ENCODE measurements at regions not wholly inside any gene's neighbourhood (a gene's known extent, or its start where the extent isn't known, plus 50 kb on each side); places are given as distances from the start of the nearest gene placed in this dataset.

DNA sequence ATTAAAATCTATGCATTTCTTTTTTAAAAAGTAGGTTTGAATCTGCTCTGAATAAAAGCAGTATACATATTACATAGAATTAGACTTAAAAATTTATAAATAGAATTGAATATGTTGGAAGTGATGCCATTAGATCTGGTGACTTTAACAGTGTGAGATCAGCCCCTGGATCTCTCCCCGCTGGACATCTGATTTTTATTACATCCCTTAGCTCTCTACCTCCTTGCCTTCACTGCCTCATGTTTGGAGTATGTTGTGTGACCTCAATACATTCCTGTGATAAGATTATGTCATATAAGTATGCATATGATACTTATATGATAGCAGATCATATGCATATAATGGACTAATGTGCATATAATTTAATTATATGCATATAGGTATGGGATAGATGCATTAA is 643.4 kb upstream of the NR2F2 start:
- 14% methylated on average over 1 of the region's 1 CpG for WGBS (ENCODE audit: low lambda C conversion rate)
- H3K9me2 ChIP-seq: no peaks in the 10 kb centered on the region
- ChIA-PET POLR2A (no interaction called here), CTCF (no interaction called here)
- no peaks in the 10 kb centered on the region for H3F3A ChIP-seq (replicated peaks; ENCODE audit: insufficient read depth)
- H3K4me1 ChIP-seq (ENCODE audit: control insufficient read depth in 1 of 2, insufficient read depth in 2 of 2, low read depth in 1 of 2, low read length in 1 of 2): 0 out of 4 replicates have a peak, but pooled peaks cover 0 to 4% of the 10 kb centered on the region in 2 experiments
- H2AFZ ChIP-seq (ENCODE audit: low read depth): no peak overlapping the region
- no peaks in the 10 kb centered on the region for H4K20me1 ChIP-seq (ENCODE audit: insufficient read depth)
- H3K27ac ChIP-seq (ENCODE audit: low read depth in 2 of 2, low read length in 1 of 2): no peak overlapping the region
- no peak overlapping the region for H3K9ac ChIP-seq
- TF ChIP-seq YY1 (IDR thresholded peaks at IDR 0.05; ENCODE audit: low read depth) (no peak), SIN3A (IDR thresholded peaks at IDR 0.05; ENCODE audit: borderline replicate concordance, low read depth, low read length) (no peak), EZH2phosphoT487 (IDR thresholded peaks at IDR 0.05; ENCODE audit: borderline replicate concordance, low read depth) (no peak), ELF1 (IDR thresholded peaks at IDR 0.05) (no peak), NRF1 (IDR thresholded peaks at IDR 0.05; ENCODE audit: low read depth, low read length) (no peak), TAF1 (IDR thresholded peaks at IDR 0.05; ENCODE audit: borderline replicate concordance, low read depth, low read length) (no peak), MEF2A (IDR thresholded peaks at IDR 0.05; ENCODE audit: borderline replicate concordance, low read depth) (no peak), RAD21 (IDR thresholded peaks at IDR 0.05; ENCODE audit: low read length) (no peak), GABPA (IDR thresholded peaks at IDR 0.05; ENCODE audit: low read depth) (no peak)
- TF ChIP-seq, protein P1, sequence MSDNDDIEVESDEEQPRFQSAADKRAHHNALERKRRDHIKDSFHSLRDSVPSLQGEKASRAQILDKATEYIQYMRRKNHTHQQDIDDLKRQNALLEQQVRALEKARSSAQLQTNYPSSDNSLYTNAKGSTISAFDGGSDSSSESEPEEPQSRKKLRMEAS (IDR thresholded peaks at IDR 0.05; ENCODE audit: low read depth): no peak
- TF ChIP-seq, protein P2, sequence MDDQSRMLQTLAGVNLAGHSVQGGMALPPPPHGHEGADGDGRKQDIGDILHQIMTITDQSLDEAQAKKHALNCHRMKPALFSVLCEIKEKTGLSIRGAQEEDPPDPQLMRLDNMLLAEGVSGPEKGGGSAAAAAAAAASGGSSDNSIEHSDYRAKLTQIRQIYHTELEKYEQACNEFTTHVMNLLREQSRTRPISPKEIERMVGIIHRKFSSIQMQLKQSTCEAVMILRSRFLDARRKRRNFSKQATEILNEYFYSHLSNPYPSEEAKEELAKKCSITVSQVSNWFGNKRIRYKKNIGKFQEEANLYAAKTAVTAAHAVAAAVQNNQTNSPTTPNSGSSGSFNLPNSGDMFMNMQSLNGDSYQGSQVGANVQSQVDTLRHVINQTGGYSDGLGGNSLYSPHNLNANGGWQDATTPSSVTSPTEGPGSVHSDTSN (IDR thresholded peaks at IDR 0.05): no peak
- H3K27me3 ChIP-seq (ENCODE audit: insufficient read depth): no peaks in the 10 kb centered on the region
- H3K9me3 ChIP-seq: no peaks in the 10 kb centered on the region
- no peak overlapping the region for H3K4me2 ChIP-seq
- no peaks in the 10 kb centered on the region for H3K79me2 ChIP-seq (ENCODE audit: insufficient read depth)
- no peak for DNase-seq
- no peak overlapping the region for H3K4me3 ChIP-seq (ENCODE audit: low read depth in 2 of 2, low read length in 1 of 2)
- H3K36me3 ChIP-seq (replicated peaks in 1 of 2; ENCODE audit: control insufficient read depth in 1 of 2, insufficient read depth in 2 of 2, low read length in 1 of 2): no peaks in the 10 kb centered on the region

DNA sequence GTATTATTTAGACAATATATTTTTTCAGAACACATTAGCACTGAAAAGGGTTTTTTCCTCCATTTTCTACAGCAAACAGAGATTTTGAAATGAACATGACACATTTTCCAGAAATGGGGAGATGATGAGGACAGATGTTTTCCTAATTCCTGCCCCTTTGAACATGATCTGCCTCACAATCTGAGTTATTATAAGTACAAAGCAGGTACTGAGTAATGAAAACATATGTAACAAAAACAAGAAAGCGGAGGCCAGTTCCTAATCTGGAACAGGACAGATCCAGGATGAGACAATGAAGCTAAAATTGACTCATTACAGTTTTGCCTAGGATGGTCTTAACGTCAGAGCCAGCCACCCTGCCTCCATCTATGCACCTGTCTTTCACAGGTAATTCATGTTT is 642.8 kb upstream of the NR2F2 start:
- Histone ChIP-seq H4K20me1 (ENCODE audit: insufficient read depth) (no peaks in the 10 kb centered on the region), H3K4me1 (ENCODE audit: control insufficient read depth in 1 of 2, insufficient read depth in 2 of 2, low read depth in 1 of 2, low read length in 1 of 2) (0 out of 4 replicates have a peak, but pooled peaks cover 0 to 4% of the 10 kb centered on the region in 2 experiments), H2AFZ (ENCODE audit: low read depth) (no peak overlapping the region), H3K4me3 (ENCODE audit: low read depth in 2 of 2, low read length in 1 of 2) (no peak overlapping the region), H3K9ac (no peak overlapping the region), H3F3A (replicated peaks; ENCODE audit: insufficient read depth) (no peaks in the 10 kb centered on the region), H3K9me3 (no peaks in the 10 kb centered on the region), H3K27ac (ENCODE audit: low read depth in 2 of 2, low read length in 1 of 2) (no peak overlapping the region), H3K4me2 (no peak overlapping the region), H3K27me3 (ENCODE audit: insufficient read depth) (no peaks in the 10 kb centered on the region), H3K36me3 (replicated peaks in 1 of 2; ENCODE audit: control insufficient read depth in 1 of 2, insufficient read depth in 2 of 2, low read length in 1 of 2) (no peaks in the 10 kb centered on the region), H3K79me2 (ENCODE audit: insufficient read depth) (no peaks in the 10 kb centered on the region), H3K9me2 (no peaks in the 10 kb centered on the region)
- no peak for DNase-seq
- TF ChIP-seq FOXJ3 (CRISPR knock-in tag; IDR thresholded peaks at IDR 0.05) (no peak), NFIC (IDR thresholded peaks at IDR 0.05; ENCODE audit: borderline replicate concordance) (no peak), POLR2AphosphoS5 (IDR thresholded peaks at IDR 0.05; ENCODE audit: low read depth, low read length) (no peak), GABPA (IDR thresholded peaks at IDR 0.05; ENCODE audit: low read depth) (no peak), ELF1 (IDR thresholded peaks at IDR 0.05) (no peak)
- ChIA-PET CTCF (no interaction called here), POLR2A (no interaction called here)
- WGBS (ENCODE audit: low lambda C conversion rate): 25% methylated on average over 2 of the region's 2 CpGs
